Ishikawa (cell line): ENCODE measurements at regions not wholly inside any gene's neighbourhood (a gene's known extent, or its start where the extent isn't known, plus 50 kb on each side); places are given as distances from the start of the nearest gene placed in this dataset.

Experiments used
- CEBPB ChIP-seq: IDR thresholded peaks from 2 replicates; pipeline ENCODE4 v1.6.1; 2012
- CREB1 ChIP-seq: IDR thresholded peaks from 2 replicates; pipeline ENCODE4 v1.6.1; 2012; ENCODE audit warnings: low read depth
- EGR1 ChIP-seq: IDR thresholded peaks from 2 replicates; pipeline ENCODE4 v1.6.1; 2012
- EP300 ChIP-seq: IDR thresholded peaks from 2 replicates; pipeline ENCODE4 v1.6.1; 2012; ENCODE audit warnings: borderline replicate concordance
- FOXM1 ChIP-seq: IDR thresholded peaks from 2 replicates; pipeline ENCODE4 v1.6.1; 2012; ENCODE audit warnings: low read depth, borderline replicate concordance
- RAD21 ChIP-seq: IDR thresholded peaks from 2 replicates; pipeline ENCODE4 v1.6.1; 2012; ENCODE audit warnings: low read depth
- TAF1 ChIP-seq: IDR thresholded peaks from 2 replicates; pipeline ENCODE4 v1.6.1; 2012; ENCODE audit warnings: low read depth, mild to moderate bottlenecking
- TCF12 ChIP-seq: IDR thresholded peaks from 2 replicates; pipeline ENCODE4 v1.6.1; 2012; ENCODE audit warnings: low read depth
- TEAD4 ChIP-seq: IDR thresholded peaks from 2 replicates; pipeline ENCODE4 v1.6.1; 2012
- YY1 ChIP-seq: IDR thresholded peaks from 2 replicates; pipeline ENCODE4 v1.6.1; 2012; ENCODE audit warnings: low read depth
- TF ChIP-seq, protein P1 (sequence below): IDR thresholded peaks from 2 replicates; pipeline ENCODE4 v1.6.1; 2012; ENCODE audit warnings: low read depth, mild to moderate bottlenecking
- TF ChIP-seq, protein P2 (sequence below): IDR thresholded peaks from 2 replicates; pipeline ENCODE4 v1.6.1; 2012

DNA sequence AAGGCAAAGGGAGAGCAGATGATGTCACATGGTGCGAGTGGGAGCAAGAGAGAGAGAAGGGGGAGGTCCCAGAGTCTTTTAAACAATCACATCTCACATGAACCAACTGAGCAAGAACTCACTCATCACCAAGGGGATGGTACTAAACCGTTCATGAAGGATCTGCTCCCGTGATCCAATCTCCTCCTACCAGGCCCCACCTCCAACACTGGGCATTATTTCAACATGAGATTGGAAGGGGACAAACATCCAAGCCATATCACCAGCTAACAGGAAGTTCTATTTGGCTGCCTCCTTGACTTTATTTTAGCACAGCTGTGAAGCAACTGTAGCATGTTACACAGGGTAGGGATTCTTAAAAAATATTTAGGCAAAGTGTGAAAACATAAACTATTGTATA, 102.5 kb downstream of the DDIT4L start:
- TF ChIP-seq EGR1 (no peak), YY1 (no peak), CEBPB (no peak), CREB1 (no peak), TCF12 (no peak), FOXM1 (no peak), EP300 (no peak), RAD21 (no peak), TAF1 (no peak), TEAD4 (no peak)
- TF ChIP-seq, protein P1, sequence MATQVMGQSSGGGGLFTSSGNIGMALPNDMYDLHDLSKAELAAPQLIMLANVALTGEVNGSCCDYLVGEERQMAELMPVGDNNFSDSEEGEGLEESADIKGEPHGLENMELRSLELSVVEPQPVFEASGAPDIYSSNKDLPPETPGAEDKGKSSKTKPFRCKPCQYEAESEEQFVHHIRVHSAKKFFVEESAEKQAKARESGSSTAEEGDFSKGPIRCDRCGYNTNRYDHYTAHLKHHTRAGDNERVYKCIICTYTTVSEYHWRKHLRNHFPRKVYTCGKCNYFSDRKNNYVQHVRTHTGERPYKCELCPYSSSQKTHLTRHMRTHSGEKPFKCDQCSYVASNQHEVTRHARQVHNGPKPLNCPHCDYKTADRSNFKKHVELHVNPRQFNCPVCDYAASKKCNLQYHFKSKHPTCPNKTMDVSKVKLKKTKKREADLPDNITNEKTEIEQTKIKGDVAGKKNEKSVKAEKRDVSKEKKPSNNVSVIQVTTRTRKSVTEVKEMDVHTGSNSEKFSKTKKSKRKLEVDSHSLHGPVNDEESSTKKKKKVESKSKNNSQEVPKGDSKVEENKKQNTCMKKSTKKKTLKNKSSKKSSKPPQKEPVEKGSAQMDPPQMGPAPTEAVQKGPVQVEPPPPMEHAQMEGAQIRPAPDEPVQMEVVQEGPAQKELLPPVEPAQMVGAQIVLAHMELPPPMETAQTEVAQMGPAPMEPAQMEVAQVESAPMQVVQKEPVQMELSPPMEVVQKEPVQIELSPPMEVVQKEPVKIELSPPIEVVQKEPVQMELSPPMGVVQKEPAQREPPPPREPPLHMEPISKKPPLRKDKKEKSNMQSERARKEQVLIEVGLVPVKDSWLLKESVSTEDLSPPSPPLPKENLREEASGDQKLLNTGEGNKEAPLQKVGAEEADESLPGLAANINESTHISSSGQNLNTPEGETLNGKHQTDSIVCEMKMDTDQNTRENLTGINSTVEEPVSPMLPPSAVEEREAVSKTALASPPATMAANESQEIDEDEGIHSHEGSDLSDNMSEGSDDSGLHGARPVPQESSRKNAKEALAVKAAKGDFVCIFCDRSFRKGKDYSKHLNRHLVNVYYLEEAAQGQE: no peak
- TF ChIP-seq, protein P2, sequence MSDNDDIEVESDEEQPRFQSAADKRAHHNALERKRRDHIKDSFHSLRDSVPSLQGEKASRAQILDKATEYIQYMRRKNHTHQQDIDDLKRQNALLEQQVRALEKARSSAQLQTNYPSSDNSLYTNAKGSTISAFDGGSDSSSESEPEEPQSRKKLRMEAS: no peak
